ENCODE measurements at regions not wholly inside any gene's neighbourhood (a gene's known extent, or its start where the extent isn't known, plus 50 kb on each side); places are given as distances from the start of the nearest gene placed in this dataset.

DNA sequence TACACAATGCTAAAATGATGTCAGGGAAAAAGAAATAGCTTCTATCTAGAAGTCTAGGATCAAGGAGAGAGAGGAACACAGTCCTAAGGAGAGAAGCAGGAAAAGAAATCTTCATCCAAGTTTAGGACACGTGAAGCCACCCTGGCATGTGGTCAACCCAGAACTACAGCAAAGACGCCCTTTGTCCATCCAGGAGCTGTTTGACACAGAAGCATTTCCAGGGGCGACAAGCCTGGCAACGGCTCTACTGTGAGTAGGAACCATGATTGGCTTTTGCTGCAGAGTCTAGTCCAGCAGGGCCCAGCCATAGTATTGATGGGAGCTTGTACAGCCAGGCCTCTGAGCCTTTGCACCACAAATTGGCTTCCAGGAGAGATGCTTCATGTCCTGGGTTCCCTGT lies 185.4 kb upstream of the RPL38 start:
- TF ChIP-seq POLR2A (IDR thresholded peaks at IDR 0.05; ENCODE audit: extremely low read depth, insufficient read length) (no peak), MYC (IDR thresholded peaks at IDR 0.05; ENCODE audit: low read depth, low read length) (no peak), MAX (IDR thresholded peaks at IDR 0.05; ENCODE audit: low read depth, low read length) (no peak)
- TF ChIP-seq, protein P1, sequence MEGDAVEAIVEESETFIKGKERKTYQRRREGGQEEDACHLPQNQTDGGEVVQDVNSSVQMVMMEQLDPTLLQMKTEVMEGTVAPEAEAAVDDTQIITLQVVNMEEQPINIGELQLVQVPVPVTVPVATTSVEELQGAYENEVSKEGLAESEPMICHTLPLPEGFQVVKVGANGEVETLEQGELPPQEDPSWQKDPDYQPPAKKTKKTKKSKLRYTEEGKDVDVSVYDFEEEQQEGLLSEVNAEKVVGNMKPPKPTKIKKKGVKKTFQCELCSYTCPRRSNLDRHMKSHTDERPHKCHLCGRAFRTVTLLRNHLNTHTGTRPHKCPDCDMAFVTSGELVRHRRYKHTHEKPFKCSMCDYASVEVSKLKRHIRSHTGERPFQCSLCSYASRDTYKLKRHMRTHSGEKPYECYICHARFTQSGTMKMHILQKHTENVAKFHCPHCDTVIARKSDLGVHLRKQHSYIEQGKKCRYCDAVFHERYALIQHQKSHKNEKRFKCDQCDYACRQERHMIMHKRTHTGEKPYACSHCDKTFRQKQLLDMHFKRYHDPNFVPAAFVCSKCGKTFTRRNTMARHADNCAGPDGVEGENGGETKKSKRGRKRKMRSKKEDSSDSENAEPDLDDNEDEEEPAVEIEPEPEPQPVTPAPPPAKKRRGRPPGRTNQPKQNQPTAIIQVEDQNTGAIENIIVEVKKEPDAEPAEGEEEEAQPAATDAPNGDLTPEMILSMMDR (IDR thresholded peaks at IDR 0.05; ENCODE audit: low read depth, low read length) = no peak
